Hepatocyte (in vitro differentiated cells): ENCODE measurements at regions not wholly inside any gene's neighbourhood (a gene's known extent, or its start where the extent isn't known, plus 50 kb on each side); places are given as distances from the start of the nearest gene placed in this dataset.

Source experiments
- CTCF ChIP-seq: fragments of 200-600 bp; sonication (generic); IDR thresholded peaks from 2 replicates; pipeline ENCODE4 v1.5.1; 2016; ENCODE audit warnings: antibody characterized with exemption, mild to moderate bottlenecking; ENCODE audit not compliant: poor library complexity
- EZH2phosphoT487 ChIP-seq: fragments of 200-600 bp; sonication (generic); IDR thresholded peaks from one replicate; pipeline ENCODE4 v1.6.1; 2018; ENCODE audit warnings: antibody characterized with exemption, mild to moderate bottlenecking, low read depth, moderate library complexity; ENCODE audit not compliant: unreplicated experiment, severe bottlenecking

DNA sequence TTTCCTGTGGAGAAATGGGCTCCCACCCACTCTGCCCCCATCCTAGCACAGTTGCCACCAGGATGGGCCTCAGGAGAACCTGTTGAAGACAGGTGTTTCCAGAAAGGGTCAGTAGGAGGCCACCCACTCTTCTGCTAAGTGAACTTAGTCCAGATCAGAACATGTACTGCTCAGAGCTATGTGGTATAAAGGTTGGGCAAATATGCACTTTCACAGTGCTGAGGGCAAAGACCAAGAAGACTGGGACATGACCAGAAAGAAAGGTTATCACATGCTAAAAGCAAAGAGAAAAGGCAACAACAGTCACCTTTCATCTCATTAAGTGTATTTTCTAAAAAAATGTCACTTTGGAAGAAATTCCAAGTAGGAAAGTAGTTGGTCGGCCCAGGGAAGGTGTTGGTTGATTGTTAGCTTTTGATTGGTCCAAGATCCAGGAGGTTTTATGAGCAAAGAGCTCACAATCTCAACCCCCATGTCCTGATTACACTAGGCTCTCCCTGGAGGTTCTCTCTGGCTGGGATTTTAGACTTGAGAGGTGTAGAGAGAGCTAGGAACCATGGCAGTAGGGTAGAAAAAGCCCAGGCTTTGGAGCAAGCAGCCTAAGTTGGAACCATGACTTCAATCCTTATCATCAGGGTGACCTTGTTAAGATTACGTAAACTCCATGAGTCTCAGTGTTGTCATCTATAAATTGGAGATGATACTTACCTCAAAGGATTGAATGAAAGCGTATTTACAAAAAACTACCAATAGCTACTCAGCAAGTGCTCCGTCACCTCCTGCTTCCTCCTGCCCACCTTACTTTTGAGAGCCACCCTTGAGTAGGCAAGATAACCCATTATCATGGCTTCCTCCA lies 102.6 kb downstream of the GLUL start:
- no peak for TF ChIP-seq CTCF
- TF ChIP-seq EZH2phosphoT487, result no peak
